Smooth muscle cell (in vitro differentiated cells): ENCODE measurements at regions not wholly inside any gene's neighbourhood (a gene's known extent, or its start where the extent isn't known, plus 50 kb on each side); places are given as distances from the start of the nearest gene placed in this dataset.

Experiments
- DNase-seq: peaks from one replicate; lab custom pipeline; 2025; ENCODE audit not compliant: unreplicated experiment; lab: John Stamatoyannopoulos, UW
- H2AFZ ChIP-seq: fragments of 200-600 bp; sonication (generic); 2 replicates; pipeline ENCODE4 v1.6.0; 2016; ENCODE audit warnings: antibody characterized with exemption, low read depth, mild to moderate bottlenecking
- H3F3A ChIP-seq: fragments of 200-600 bp; sonication (generic); 2 replicates; pipeline ENCODE4 v1.6.0; 2017; ENCODE audit warnings: antibody characterized with exemption, low read depth
- H3K27ac ChIP-seq: fragments of 200-600 bp; sonication (generic); 2 replicates; pipeline ENCODE4 v1.5.1; 2016; ENCODE audit warnings: low read depth, mild to moderate bottlenecking
- H3K27me3 ChIP-seq: fragments of 200-600 bp; sonication (generic); 2 replicates; pipeline ENCODE4 v1.6.1; 2016; ENCODE audit warnings: low read depth, mild to moderate bottlenecking
- H3K36me3 ChIP-seq: fragments of 200-600 bp; sonication (generic); 2 replicates; pipeline ENCODE4 v1.5.1; 2016; ENCODE audit warnings: low read depth
- H3K4me1 ChIP-seq: fragments of 200-600 bp; sonication (generic); 2 replicates; pipeline ENCODE4 v1.5.1; 2016; ENCODE audit warnings: low read depth
- H3K4me2 ChIP-seq: fragments of 200-600 bp; sonication (generic); 2 replicates; pipeline ENCODE4 v1.6.0; 2016; ENCODE audit warnings: mild to moderate bottlenecking
- H3K4me3 ChIP-seq: fragments of 200-600 bp; sonication (generic); 2 replicates; pipeline ENCODE4 v1.5.1; 2016; ENCODE audit warnings: mild to moderate bottlenecking
- H3K79me2 ChIP-seq: fragments of 200-600 bp; sonication (generic); 2 replicates; pipeline ENCODE4 v1.6.0; 2016; ENCODE audit warnings: low read depth, mild to moderate bottlenecking
- H3K9ac ChIP-seq: fragments of 200-600 bp; sonication (generic); 2 replicates; pipeline ENCODE4 v1.6.0; 2016; ENCODE audit warnings: low read depth
- H3K9me3 ChIP-seq: fragments of 200-600 bp; sonication (generic); replicated peaks from 2 replicates; pipeline ENCODE4 v1.5.1; 2016; ENCODE audit warnings: low read depth
- H4K20me1 ChIP-seq: fragments of 200-600 bp; sonication (generic); 2 replicates; pipeline ENCODE4 v1.6.0; 2016; ENCODE audit warnings: low read depth
- CTCF ChIP-seq: fragments of 200-600 bp; sonication (generic); IDR thresholded peaks from 2 replicates; pipeline ENCODE4 v1.5.1; 2017; ENCODE audit warnings: borderline replicate concordance, mild to moderate bottlenecking, antibody characterized with exemption; ENCODE audit not compliant: insufficient read depth, poor library complexity, severe bottlenecking
- WGBS: methylation state at CpG from one replicate; pipeline ENCODE4 v1.1.7; 2016; ENCODE audit warnings: low lambda C conversion rate; 5-methylcytosine and 5-hydroxymethylcytosine counted together

- H4K20me1 ChIP-seq: peaks cover 88% of the 10 kb centered on the region
- TF ChIP-seq CTCF: no peak
These were observed 162.2 kb upstream of the CIBAR2 start for GRCh38 chr16:85274501-85274900.

GRCh38 chr16:85274924-85275323, 162.7 kb upstream of the CIBAR2 start:
- Histone ChIP-seq H3K9me3 (no peaks in the 10 kb centered on the region), H3K27ac (no peak overlapping the region), H3K4me3 (no peak overlapping the region), H3K36me3 (no peaks in the 10 kb centered on the region), H3F3A (no peaks in the 10 kb centered on the region), H3K4me1 (peaks cover 26% of the 10 kb centered on the region), H3K79me2 (peaks cover 8% of the 10 kb centered on the region), H2AFZ (no peak overlapping the region), H4K20me1 (peaks cover 88% of the 10 kb centered on the region), H3K9ac (no peak overlapping the region), H3K4me2 (peak overlapping the region; percentile 62), H3K27me3 (no peaks in the 10 kb centered on the region)
- WGBS: 55% methylated on average over 8 of the region's 8 CpGs
- no peak for TF ChIP-seq CTCF
- DNase-seq: no peak

More at GRCh38 chr16:85274501-85274900, 162.2 kb upstream of the CIBAR2 start:
- H2AFZ ChIP-seq: no peak overlapping the region
- no peak overlapping the region for H3K27ac ChIP-seq
- H3K27me3 ChIP-seq: no peaks in the 10 kb centered on the region
- peaks cover 8% of the 10 kb centered on the region for H3K79me2 ChIP-seq
- no peaks in the 10 kb centered on the region for H3F3A ChIP-seq
- DNase-seq: no peak
- H3K4me2 ChIP-seq: no peak overlapping the region
- H3K4me3 ChIP-seq: no peak overlapping the region
- no peaks in the 10 kb centered on the region for H3K36me3 ChIP-seq
- WGBS: 90% methylated on average over 7 of the region's 7 CpGs
- no peak overlapping the region for H3K9ac ChIP-seq
- no peaks in the 10 kb centered on the region for H3K9me3 ChIP-seq
- peaks cover 21% of the 10 kb centered on the region for H3K4me1 ChIP-seq

DNA sequence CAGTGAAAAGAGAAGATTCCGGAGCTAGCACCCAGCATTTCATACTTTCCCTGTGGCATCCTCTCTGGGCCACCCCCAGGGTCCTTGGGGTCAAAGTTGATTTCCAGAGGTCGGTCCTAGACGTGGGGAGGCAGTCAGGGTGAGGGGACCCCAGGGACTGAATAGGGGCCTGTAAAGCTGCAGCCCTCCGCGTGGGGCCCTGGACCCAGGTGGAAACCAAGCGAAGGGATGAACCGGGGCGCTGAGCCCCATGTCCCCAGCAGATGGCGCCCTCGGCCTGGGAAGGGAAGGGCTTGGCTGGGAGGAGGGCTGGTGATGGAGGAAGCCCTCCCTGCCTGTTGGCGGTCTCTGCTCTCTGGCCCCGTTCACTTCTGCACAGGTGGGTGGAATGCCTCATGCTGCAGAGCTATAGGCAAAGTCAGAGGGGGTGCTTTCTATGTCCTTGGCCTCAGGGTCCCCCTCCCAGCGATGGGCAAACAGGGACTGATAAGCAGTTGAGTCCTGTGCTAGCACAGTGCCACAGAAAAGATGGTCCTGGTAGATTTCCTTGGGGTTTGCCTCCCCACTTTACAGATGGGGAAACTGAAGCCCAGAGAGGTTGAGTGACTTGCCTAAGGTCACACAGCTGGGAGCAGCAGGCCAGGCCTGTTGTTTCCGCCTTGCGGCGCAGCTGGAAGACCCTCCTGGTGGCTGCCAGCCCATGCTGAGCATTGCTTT, 163.4 kb upstream of the CIBAR2 start:
- peak; percentile 90 for TF ChIP-seq CTCF
- Histone ChIP-seq H3K9ac (no peak overlapping the region), H3K4me2 (peak overlapping the region; percentile 62), H3K36me3 (no peaks in the 10 kb centered on the region), H3K4me1 (peaks cover 21% of the 10 kb centered on the region), H3F3A (no peaks in the 10 kb centered on the region), H3K27me3 (no peaks in the 10 kb centered on the region), H4K20me1 (peaks cover 88% of the 10 kb centered on the region), H3K4me3 (no peak overlapping the region), H3K27ac (no peak overlapping the region), H2AFZ (no peak overlapping the region), H3K79me2 (peaks cover 8% of the 10 kb centered on the region), H3K9me3 (no peaks in the 10 kb centered on the region)
- peak; percentile 27 for DNase-seq
- WGBS: 46% methylated on average over 16 of the region's 16 CpGs

- no peak overlapping the region for H3K4me2 ChIP-seq
- no peak overlapping the region for H3K4me3 ChIP-seq
- peaks cover 88% of the 10 kb centered on the region for H4K20me1 ChIP-seq
- no peak overlapping the region for H2AFZ ChIP-seq
- H3K36me3 ChIP-seq: no peaks in the 10 kb centered on the region
- 93% methylated on average over 10 of the region's 12 CpGs for WGBS
- H3K27me3 ChIP-seq: no peaks in the 10 kb centered on the region
- no peak overlapping the region for H3K27ac ChIP-seq
- no peak overlapping the region for H3K9ac ChIP-seq
- peaks cover 8% of the 10 kb centered on the region for H3K79me2 ChIP-seq
- TF ChIP-seq CTCF: no peak
- H3F3A ChIP-seq: no peaks in the 10 kb centered on the region
- DNase-seq: no peak
- no peaks in the 10 kb centered on the region for H3K9me3 ChIP-seq
- peaks cover 19% of the 10 kb centered on the region for H3K4me1 ChIP-seq
These were observed 164.0 kb upstream of the CIBAR2 start for GRCh38 chr16:85276258-85276657.
